Parathyroid adenoma (tissue), 2 donors: ENCODE measurements at regions not wholly inside any gene's neighbourhood (a gene's known extent, or its start where the extent isn't known, plus 50 kb on each side); places are given as distances from the start of the nearest gene placed in this dataset.

Source experiments
- H2AFZ ChIP-seq: fragments of 300-600 bp; sonication (generic); one replicate; pipeline ENCODE4 v1.7.0; 2017; ENCODE audit warnings: antibody characterized with exemption, mild to moderate bottlenecking
- H3K27ac ChIP-seq: fragments of 300-600 bp; sonication (generic); one replicate; pipeline ENCODE4 v1.7.0; 2017
- H3K27me3 ChIP-seq: fragments of 300-600 bp; sonication (generic); one replicate; pipeline ENCODE4 v1.7.0; 2017; ENCODE audit warnings: low read length; ENCODE audit not compliant: control insufficient read depth, insufficient read depth
- H3K36me3 ChIP-seq: fragments of 300-600 bp; sonication (generic); one replicate; pipeline ENCODE4 v1.7.0; 2017; ENCODE audit warnings: low read length; ENCODE audit not compliant: control insufficient read depth, insufficient read depth
- H3K4me1 ChIP-seq: fragments of 300-600 bp; sonication (generic); one replicate; pipeline ENCODE4 v1.7.0; 2017; ENCODE audit warnings: control low read depth
- H3K4me2 ChIP-seq: fragments of 300-600 bp; sonication (generic); one replicate; pipeline ENCODE4 v1.7.0; 2017; ENCODE audit warnings: low read length
- H3K4me3 ChIP-seq: fragments of 300-600 bp; sonication (generic); one replicate; pipeline ENCODE4 v1.7.0; 2017; ENCODE audit warnings: low read depth, low read length
- H3K79me2 ChIP-seq: fragments of 300-600 bp; sonication (generic); one replicate; pipeline ENCODE4 v1.7.0; 2017; ENCODE audit warnings: control low read depth
- H3K9ac ChIP-seq: fragments of 300-600 bp; sonication (generic); one replicate; pipeline ENCODE4 v1.7.0; 2017; ENCODE audit warnings: mild to moderate bottlenecking
- H3K9me3 ChIP-seq: fragments of 300-600 bp; sonication (generic); one replicate; pipeline ENCODE4 v1.7.0; 2017; ENCODE audit warnings: low read length; ENCODE audit not compliant: control insufficient read depth
- CTCF ChIP-seq: fragments of 300-600 bp; sonication (generic); IDR thresholded peaks from one replicate; pipeline ENCODE4 v1.7.0; 2017; ENCODE audit warnings: antibody characterized with exemption, mild to moderate bottlenecking
- donor health status: primary hyperparathyroidism.

GRCh38 chr10:4201866-4202825, 417.1 kb upstream of the KLF6 start:
- Histone ChIP-seq H3K36me3 (no peaks in the 10 kb centered on the region), H3K4me1 (no peaks in the 10 kb centered on the region), H2AFZ (no peak overlapping the region), H3K27me3 (no peaks in the 10 kb centered on the region), H3K9me3 (no peaks in the 10 kb centered on the region), H3K79me2 (no peaks in the 10 kb centered on the region), H3K27ac (no peak overlapping the region), H3K9ac (no peak overlapping the region), H3K4me3 (no peak overlapping the region), H3K4me2 (no peak overlapping the region)
- TF ChIP-seq CTCF, result no peak

- Histone ChIP-seq H3K36me3 (no peaks in the 10 kb centered on the region), H3K4me3 (no peak overlapping the region), H3K79me2 (no peaks in the 10 kb centered on the region), H2AFZ (no peak overlapping the region), H3K4me1 (no peaks in the 10 kb centered on the region), H3K9me3 (no peaks in the 10 kb centered on the region), H3K9ac (no peak overlapping the region), H3K27me3 (no peaks in the 10 kb centered on the region), H3K27ac (no peak overlapping the region), H3K4me2 (no peak overlapping the region)
- TF ChIP-seq CTCF, result no peak
Observed at GRCh38 chr10:4199196-4199595, 414.2 kb upstream of the KLF6 start.

GRCh38 chr10:4198216-4198615, 413.2 kb upstream of the KLF6 start:
- Histone ChIP-seq H3K9me3 (no peaks in the 10 kb centered on the region), H3K4me2 (no peak overlapping the region), H3K27ac (no peak overlapping the region), H3K36me3 (no peaks in the 10 kb centered on the region), H3K4me3 (no peak overlapping the region), H3K79me2 (no peaks in the 10 kb centered on the region), H3K27me3 (no peaks in the 10 kb centered on the region), H3K9ac (no peak overlapping the region), H2AFZ (no peak overlapping the region), H3K4me1 (no peaks in the 10 kb centered on the region)
- TF ChIP-seq CTCF, result no peak

- no peaks in the 10 kb centered on the region for H3K4me1 ChIP-seq
Observed at GRCh38 chr10:4197676-4198075, 412.7 kb upstream of the KLF6 start.

More at GRCh38 chr10:4197676-4198075, 412.7 kb upstream of the KLF6 start:
- H3K36me3 ChIP-seq, result no peaks in the 10 kb centered on the region
- H3K9ac ChIP-seq, result no peak overlapping the region
- no peaks in the 10 kb centered on the region for H3K9me3 ChIP-seq
- H3K4me3 ChIP-seq, result no peak overlapping the region
- H3K27me3 ChIP-seq, result no peaks in the 10 kb centered on the region
- no peak overlapping the region for H2AFZ ChIP-seq
- H3K4me2 ChIP-seq, result no peak overlapping the region
- TF ChIP-seq CTCF, result no peak
- no peak overlapping the region for H3K27ac ChIP-seq
- H3K79me2 ChIP-seq, result no peaks in the 10 kb centered on the region
